ENCODE measurements at regions not wholly inside any gene's neighbourhood (a gene's known extent, or its start where the extent isn't known, plus 50 kb on each side); places are given as distances from the start of the nearest gene placed in this dataset.

- TF ChIP-seq HCFC1 (IDR thresholded peaks at IDR 0.05; ENCODE audit: low read depth, low read length) = no peak
- TF ChIP-seq E4F1 (CRISPR knock-in tag; IDR thresholded peaks at IDR 0.05; ENCODE audit: borderline replicate concordance) = no peak
- TF ChIP-seq ZNF311 (CRISPR knock-in tag; IDR thresholded peaks at IDR 0.05) = no peak
- TF ChIP-seq ZNF3 (CRISPR knock-in tag; IDR thresholded peaks at IDR 0.05) = no peak
- no peak for TF ChIP-seq NFE2 (IDR thresholded peaks at IDR 0.05; ENCODE audit: low read depth)
- TF ChIP-seq PHF21A (IDR thresholded peaks at IDR 0.05; ENCODE audit: borderline replicate concordance, low read depth) = no peak
- TF ChIP-seq CREB1 (IDR thresholded peaks at IDR 0.05) = no peak
- no peak for TF ChIP-seq CREB1 (CRISPR knock-in tag; IDR thresholded peaks at IDR 0.05)
- no peak for TF ChIP-seq HBP1 (CRISPR knock-in tag; IDR thresholded peaks at IDR 0.05)
- no peak for TF ChIP-seq NR2C2 (CRISPR knock-in tag; IDR thresholded peaks at IDR 0.05)
- TF ChIP-seq NR2C2 (tag; IDR thresholded peaks at IDR 0.05) = no peak
- TF ChIP-seq IRF1 (CRISPR knock-in tag; IDR thresholded peaks at IDR 0.05; ENCODE audit: borderline replicate concordance) = no peak
- TF ChIP-seq SP2 (IDR thresholded peaks at IDR 0.05; ENCODE audit: extremely low read depth, low read depth, low read length, poor library complexity, severe bottlenecking) = no peak
- TF ChIP-seq TAF1 (IDR thresholded peaks at IDR 0.05; ENCODE audit: control insufficient read depth, extremely low read depth, insufficient read depth, low read length, severe bottlenecking) = no peak
- no peak for TF ChIP-seq ZBED1 (IDR thresholded peaks at IDR 0.05)
- H3K36me3 ChIP-seq (ENCODE audit: control insufficient read depth, insufficient read depth, low read length) = no peaks in the 10 kb centered on the region
- in situ Hi-C loops (cut with MboI) = no loop called here
- no peak overlapping the region for H3K27ac ChIP-seq (ENCODE audit: extremely low read depth, low read depth, low read length)
- H3K9me3 ChIP-seq (replicated peaks; ENCODE audit: control insufficient read depth, insufficient read depth, low read depth, low read length) = no peaks in the 10 kb centered on the region
- H3K79me2 ChIP-seq (ENCODE audit: control insufficient read depth, insufficient read depth, low read length) = no peaks in the 10 kb centered on the region
- CTCF ChIA-PET (ENCODE audit: low intra/inter-chr PET ratio) = no interaction called here
- no peaks in the 10 kb centered on the region for H3K27me3 ChIP-seq (ENCODE audit: control insufficient read depth in 2 of 2, insufficient read depth in 2 of 2, low read length in 2 of 2)
- intact Hi-C loops (cut with micrococcal nuclease) = loop anchor here (10.0 kb wide), 1 partner anchor 1689 kb away; no protein-coding TSS in a partner anchor
- no peak for DNase-seq (ENCODE audit: extremely low read depth in 1 of 4, low spot score in 3 of 4)
- ATAC-seq = no peak
- no peaks in the 10 kb centered on the region for H3K9me1 ChIP-seq (ENCODE audit: control insufficient read depth, insufficient read depth, low read length)
- no peak for FAIRE-seq
- no peak overlapping the region for H3K9ac ChIP-seq (ENCODE audit: insufficient read depth in 1 of 2, low read depth in 2 of 2, low read length in 2 of 2)
- 5% methylated on average over 2 of the region's 2 CpGs for WGBS (ENCODE audit: insufficient coverage, low coverage, missing lambda C conversion rate)
- H2AFZ ChIP-seq (ENCODE audit: low read depth, low read length) = no peak overlapping the region
- no peak overlapping the region for H3K4me3 ChIP-seq
- H3K4me2 ChIP-seq (ENCODE audit: insufficient read depth, low read length) = no peak overlapping the region
- no peaks in the 10 kb centered on the region for H3K4me1 ChIP-seq (replicated peaks in 1 of 2; ENCODE audit: control insufficient read depth in 2 of 2, insufficient read depth in 2 of 2, low read length in 2 of 2)
- no peaks in the 10 kb centered on the region for H4K20me1 ChIP-seq (replicated peaks; ENCODE audit: control insufficient read depth, insufficient read depth, low read length)
- BruUV-seq (replicated peaks) = no TSS peak
- POLR2A ChIA-PET = no interaction called here
These were observed 211.9 kb upstream of the MANEA start for GRCh38 chr6:95365454-95365853.
